ENCODE measurements at regions not wholly inside any gene's neighbourhood (a gene's known extent, or its start where the extent isn't known, plus 50 kb on each side); places are given as distances from the start of the nearest gene placed in this dataset.

- H3K4me1 Mint-ChIP-seq (ENCODE audit: unreplicated experiment) = no peaks in the 10 kb centered on the region
- H3K9me3 Mint-ChIP-seq = no peaks in the 10 kb centered on the region
- H3K36me3 Mint-ChIP-seq = no peaks in the 10 kb centered on the region
These were observed 1316.3 kb downstream of the STIM2 start for GRCh38 chr4:28176942-28177341.

GRCh38 chr4:28177641-28178040 is 1317.0 kb downstream of the STIM2 start:
- no peak for TF ChIP-seq CTCF (conservative IDR thresholded peaks at IDR 0.05)

More at GRCh38 chr4:28176942-28177341, 1316.3 kb downstream of the STIM2 start:
- no peak for TF ChIP-seq CTCF (conservative IDR thresholded peaks at IDR 0.05)
- Mint-ChIP-seq H3K27ac (no peak overlapping the region), H3K27me3 (no peaks in the 10 kb centered on the region), H3K4me3 (no peak overlapping the region)
- DNase-seq (ENCODE audit: extremely low spot score, unreplicated experiment) = no peak

GRCh38 chr4:28179126-28179525 is 1318.5 kb downstream of the STIM2 start:
- no peak for TF ChIP-seq CTCF (conservative IDR thresholded peaks at IDR 0.05)
- no peaks in the 10 kb centered on the region for H3K36me3 Mint-ChIP-seq
- H3K9me3 Mint-ChIP-seq = no peaks in the 10 kb centered on the region
- no peak for DNase-seq (ENCODE audit: extremely low spot score, unreplicated experiment)
- no peak overlapping the region for H3K4me3 Mint-ChIP-seq
- H3K27ac Mint-ChIP-seq = no peak overlapping the region
- no peaks in the 10 kb centered on the region for H3K4me1 Mint-ChIP-seq (ENCODE audit: unreplicated experiment)
- H3K27me3 Mint-ChIP-seq = no peaks in the 10 kb centered on the region

More at GRCh38 chr4:28177641-28178040, 1317.0 kb downstream of the STIM2 start:
- no peaks in the 10 kb centered on the region for H3K4me1 Mint-ChIP-seq (ENCODE audit: unreplicated experiment)
- no peak for DNase-seq (ENCODE audit: extremely low spot score, unreplicated experiment)
- no peaks in the 10 kb centered on the region for H3K27me3 Mint-ChIP-seq
- no peak overlapping the region for H3K27ac Mint-ChIP-seq
- no peaks in the 10 kb centered on the region for H3K9me3 Mint-ChIP-seq
- no peaks in the 10 kb centered on the region for H3K36me3 Mint-ChIP-seq
- no peak overlapping the region for H3K4me3 Mint-ChIP-seq

GRCh38 chr4:28209371-28209924 is 1348.8 kb downstream of the STIM2 start:
- Mint-ChIP-seq H3K36me3 (no peaks in the 10 kb centered on the region), H3K4me1 (ENCODE audit: unreplicated experiment) (no peaks in the 10 kb centered on the region), H3K9me3 (no peaks in the 10 kb centered on the region), H3K27ac (no peak overlapping the region), H3K27me3 (no peaks in the 10 kb centered on the region), H3K4me3 (no peak overlapping the region)
- no peak for TF ChIP-seq CTCF (conservative IDR thresholded peaks at IDR 0.05)
- DNase-seq (ENCODE audit: extremely low spot score, unreplicated experiment) = no peak

GRCh38 chr4:28211676-28212470 is 1351.2 kb downstream of the STIM2 start:
- H3K27ac Mint-ChIP-seq = no peak overlapping the region
- H3K4me1 Mint-ChIP-seq (ENCODE audit: unreplicated experiment) = no peaks in the 10 kb centered on the region
- H3K4me3 Mint-ChIP-seq = no peak overlapping the region
- H3K27me3 Mint-ChIP-seq = no peaks in the 10 kb centered on the region
- no peak for TF ChIP-seq CTCF (conservative IDR thresholded peaks at IDR 0.05)
- no peaks in the 10 kb centered on the region for H3K9me3 Mint-ChIP-seq
- DNase-seq (ENCODE audit: extremely low spot score, unreplicated experiment) = no peak
- H3K36me3 Mint-ChIP-seq = no peaks in the 10 kb centered on the region

All from type B pancreatic cell (in vitro differentiated cells).